GM19395 (cell line): ENCODE measurements at regions not wholly inside any gene's neighbourhood (a gene's known extent, or its start where the extent isn't known, plus 50 kb on each side); places are given as distances from the start of the nearest gene placed in this dataset.
"Not testable (repeated sequence)": the region's sequence is repeated elsewhere in the genome, so short reads cannot be mapped to it uniquely, and the experiment has no call there.

Experiments
- ATAC-seq: cut with Tn5 transposase; IDR thresholded peaks from one replicate; pipeline ENCODE4 v1.9.1; 2021; ENCODE audit warnings: mild to moderate bottlenecking, moderate library complexity; ENCODE audit not compliant: unreplicated experiment

DNA sequence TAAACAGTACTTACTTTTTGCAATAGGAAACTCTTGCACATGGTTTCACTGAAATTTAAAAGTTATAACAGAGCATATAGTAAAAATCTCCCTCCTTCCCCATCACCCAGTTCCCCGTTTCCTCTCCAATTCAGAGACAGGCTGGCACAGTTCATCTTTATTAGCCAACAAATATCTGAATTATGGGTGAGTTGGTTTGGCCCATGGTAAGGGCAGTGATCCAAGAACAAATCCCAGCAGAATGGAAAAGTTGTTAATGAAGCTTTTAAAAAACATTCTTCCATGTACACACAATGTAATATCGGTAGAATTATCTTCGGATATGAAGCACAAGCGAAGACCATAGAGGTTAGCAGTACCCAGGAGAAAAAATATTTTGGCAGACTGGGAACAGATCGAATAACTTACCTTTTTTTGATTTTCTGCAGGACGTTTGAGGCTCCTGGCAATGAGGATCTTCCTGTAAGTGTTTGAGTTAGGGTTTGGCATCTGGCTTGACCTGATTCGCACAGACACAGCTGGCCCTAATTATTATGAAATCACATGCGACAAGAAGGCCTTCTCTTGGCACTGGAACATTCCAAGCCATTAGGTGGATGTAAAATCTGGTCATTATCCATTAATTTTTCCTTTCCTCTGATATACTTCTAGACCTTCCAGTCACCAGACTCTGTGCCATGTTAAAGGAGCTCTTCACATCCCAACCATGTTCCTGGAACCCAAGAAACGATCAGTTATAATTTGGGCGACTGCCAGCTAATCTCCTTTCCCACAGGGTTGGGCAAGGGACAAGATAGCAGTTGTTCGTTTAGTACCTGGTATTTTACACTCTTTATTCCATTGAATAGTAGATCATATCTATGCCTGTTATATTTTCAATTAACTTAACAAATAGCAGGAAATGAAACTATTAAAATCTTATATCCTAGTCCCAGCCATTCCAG, 139.4 kb upstream of the TSC22D1 start:
- no peak for ATAC-seq

DNA sequence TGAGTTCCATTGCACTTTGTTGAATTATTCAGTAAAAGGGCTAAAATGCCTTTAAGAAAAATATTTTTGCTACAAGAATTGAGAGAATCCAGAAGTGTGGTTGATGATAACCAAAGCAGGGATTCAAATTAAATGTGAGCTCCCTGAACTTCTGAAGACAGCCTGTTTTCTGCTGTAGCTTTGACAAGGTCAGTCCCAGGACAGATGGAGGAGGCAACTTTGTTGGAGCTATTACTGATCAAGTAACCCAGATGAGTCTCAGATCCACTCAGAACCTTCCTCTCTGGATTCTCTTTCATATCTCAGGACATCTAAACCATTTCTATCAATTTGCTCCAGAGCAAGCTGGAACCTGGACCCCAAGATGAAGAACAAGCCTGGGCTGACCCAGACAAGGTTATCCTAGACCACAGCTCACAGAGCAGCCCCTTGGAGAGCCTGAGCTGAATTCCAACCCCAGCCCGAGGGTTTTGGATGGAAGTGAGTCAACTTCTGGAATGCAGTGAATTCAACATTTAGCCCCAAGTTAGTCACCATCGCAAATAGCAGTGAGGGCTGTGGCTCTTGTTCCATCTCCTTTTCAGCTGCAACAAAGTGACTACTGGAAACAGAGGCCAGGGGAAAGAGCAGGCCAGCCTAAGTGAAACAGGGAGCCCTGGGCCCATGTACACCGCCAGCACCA, 137.8 kb upstream of the TSC22D1 start:
- no peak for ATAC-seq

DNA sequence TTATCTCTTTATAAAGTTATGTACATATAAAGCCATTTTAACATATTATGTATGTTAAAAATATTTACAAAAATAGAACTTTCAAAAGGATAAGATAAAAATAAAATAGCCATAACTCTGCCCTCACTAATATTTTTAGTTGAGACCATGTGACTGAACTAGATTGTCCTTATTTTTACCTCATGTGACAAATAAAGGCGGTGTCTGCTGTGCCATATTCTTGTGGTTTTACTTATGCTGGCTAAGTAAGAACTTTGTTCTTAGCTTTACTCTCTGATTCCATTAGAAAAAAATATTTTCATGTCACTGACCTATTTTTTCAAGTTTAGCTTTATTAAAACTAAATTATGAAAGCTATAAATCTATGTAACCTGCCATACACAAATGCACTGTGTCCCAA, 135.6 kb upstream of the TSC22D1 start:
- ATAC-seq, result no peak

DNA sequence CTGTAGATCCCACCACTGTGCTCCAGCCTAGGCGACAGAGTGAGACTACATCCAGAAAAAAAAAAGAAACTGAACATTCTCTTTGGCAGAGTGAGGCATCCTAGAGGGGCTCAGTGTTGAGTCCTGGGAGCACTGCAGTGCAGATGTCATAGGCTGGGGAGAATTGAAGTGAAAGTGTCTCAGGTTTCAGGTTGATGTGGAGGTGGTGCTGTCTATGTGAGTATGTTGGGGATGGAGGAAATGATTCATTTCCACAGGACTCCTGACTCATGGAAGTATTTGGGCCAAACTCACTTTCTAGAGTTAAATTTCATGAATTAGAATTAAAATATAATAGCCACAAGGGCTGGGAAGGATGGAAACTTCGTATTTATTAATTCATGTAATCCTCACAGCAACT, 134.4 kb upstream of the TSC22D1 start:
- ATAC-seq, result no peak

DNA sequence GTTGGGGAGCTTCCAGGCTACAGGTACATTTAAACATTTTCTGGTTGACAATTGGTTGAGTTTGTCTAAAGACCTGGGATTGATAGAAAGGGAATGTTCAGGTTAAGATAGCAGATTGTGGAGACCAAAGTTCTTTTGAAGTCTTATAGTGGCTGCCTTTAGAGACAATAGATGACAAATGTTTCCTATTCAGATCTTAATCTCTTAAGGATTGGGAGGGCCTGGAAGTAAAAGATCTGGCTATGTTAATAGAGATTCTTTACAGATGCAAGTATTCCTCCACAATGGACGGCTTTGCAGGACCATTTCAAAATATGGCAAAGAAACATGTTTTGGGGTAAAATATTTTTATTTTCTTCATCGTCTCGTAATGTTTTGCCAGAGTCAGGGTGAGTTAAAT, 128.7 kb upstream of the TSC22D1 start:
- not testable (repeated sequence) for ATAC-seq

DNA sequence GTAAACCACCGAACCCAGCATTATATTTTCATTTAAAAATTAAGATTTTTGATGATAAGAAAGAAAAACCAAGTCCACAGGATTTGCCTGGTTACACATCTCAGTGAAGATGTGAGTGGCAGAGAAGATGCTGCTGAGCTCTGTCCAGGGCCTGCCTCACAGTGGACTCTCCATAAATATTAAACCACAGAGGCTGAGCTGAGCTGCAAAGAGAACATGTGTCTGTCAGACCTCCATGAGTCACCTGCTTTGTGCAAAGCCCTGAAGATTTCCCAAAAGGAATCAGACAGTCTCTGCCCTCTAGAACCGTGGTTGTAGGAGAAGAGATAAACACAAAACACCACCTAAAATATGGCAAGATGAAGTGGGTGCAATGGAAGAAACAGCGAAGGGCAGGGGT, 127.2 kb upstream of the TSC22D1 start:
- ATAC-seq, result no peak

DNA sequence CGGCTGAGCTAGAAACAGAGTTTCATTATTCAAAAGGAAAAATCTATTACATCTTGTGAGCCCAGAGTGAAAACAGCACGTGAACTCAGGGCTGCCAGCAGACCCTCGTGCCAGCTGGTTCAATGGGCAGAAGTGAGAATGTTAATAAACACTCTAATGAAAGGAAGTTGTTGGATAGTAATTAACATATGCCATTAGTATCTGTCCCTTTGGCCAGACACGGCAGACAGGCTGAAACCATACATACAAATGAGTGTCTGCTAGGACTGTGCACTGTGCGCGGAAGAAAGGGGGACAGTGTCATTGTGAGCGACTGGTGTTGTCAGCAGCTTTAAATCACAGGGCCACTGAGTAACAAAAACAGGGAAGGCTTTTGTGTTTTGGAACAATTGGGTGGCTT, 121.9 kb upstream of the TSC22D1 start:
- no peak for ATAC-seq

DNA sequence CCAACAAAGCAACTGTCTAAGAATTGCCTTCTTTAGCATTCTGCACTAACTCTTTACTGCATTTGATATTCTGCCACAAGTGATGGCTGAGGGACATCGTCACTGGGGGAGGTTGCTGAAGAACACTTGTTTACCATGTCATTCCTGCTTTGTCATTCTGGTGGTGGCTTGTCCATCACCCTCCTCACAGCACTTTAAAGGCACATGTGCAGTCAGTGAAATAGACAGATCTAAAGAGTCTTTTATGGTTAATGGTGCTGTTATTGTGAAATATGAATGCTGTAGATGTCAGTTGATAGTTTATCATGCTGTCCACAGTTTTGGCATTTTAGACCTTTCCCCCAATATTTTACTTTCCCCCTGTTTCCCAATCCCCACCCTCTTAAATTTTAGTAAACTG, 120.9 kb upstream of the TSC22D1 start:
- no peak for ATAC-seq

DNA sequence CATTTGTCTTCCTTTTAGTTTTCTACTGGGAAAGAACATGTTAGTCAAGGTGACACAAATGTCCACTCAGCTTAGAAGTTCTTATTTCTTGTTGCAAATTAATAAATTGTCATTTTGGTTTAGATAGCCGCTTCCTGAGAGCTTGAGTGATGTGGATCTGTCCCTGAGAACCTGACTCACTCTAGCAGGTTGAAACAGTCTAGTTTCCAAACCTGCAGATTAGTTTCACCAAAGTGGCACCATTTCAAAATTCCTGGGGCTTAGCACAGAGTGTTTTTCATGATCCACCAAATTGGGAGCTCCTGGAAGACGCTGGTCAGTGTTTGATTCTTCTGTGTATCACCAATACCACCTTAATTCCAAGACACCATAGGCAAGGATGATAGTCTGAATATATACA, 119.4 kb upstream of the TSC22D1 start:
- no peak for ATAC-seq

DNA sequence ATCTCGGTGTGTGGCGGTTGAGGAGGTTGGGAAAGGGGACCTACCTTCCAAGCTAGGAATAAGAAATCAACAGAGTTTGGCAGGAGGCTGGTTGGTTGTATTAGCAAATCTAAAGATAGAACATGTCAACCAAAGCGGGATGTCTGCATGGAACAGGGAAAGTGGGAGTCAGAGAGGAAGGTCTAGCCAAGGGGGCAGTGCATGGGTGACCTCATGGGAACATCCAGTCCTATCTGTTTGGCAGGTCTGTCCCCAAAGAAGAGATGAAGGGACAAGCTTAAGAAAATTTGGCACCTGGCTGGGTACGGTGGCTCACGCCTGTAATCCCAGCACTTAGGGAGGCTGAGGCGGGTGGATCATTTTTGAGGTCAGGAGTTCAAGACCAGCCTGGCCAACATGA, 118.7 kb upstream of the TSC22D1 start:
- no peak for ATAC-seq

DNA sequence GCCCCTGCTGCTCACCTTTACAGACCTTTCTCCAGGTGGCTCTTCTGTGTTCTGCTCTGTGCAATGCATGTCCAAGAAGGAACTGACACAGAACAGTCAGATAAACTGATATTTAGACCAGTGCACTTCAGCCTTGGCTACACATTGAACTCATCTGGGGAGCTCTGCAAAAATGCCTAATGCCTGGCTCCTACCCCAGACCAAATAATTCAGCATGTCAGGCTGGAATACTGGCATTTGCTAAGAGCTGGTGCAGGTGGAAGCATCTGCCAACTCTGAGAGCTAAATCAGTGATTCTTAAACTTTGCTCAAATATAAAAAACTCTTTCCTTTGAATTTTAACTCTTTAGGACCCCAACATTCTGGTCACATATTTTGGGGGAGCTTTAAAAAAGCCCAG, 118.2 kb upstream of the TSC22D1 start:
- no peak for ATAC-seq

DNA sequence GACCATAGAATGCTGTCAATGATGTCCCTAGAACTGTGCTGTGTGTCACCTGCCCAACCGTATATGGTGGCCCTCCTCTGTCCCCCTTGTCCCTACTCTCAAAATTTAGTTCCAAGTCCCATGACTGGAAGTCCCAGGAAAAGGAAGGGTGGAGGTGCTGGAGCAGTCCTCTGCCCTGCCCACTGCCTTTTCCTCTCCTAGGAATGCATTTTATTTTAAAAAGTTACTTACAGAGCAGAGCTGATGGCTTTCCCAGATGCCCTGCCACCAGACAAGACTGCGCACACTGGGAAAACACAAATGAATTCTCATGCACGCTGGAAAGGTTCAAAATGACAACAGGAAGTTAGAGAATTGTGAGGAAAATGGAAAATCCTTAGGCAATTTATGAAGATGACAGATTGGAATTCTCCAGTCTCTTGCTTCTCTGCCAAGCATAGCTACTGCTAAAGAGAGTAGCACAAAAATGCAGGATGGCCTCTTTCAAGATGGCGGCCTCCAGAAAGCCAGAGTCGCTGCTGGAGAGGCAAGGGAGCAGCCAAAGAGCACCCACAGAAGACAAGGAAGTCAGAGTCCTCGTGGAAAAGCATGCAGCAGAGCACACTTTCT, 117.1 kb upstream of the TSC22D1 start:
- ATAC-seq, result no peak

DNA sequence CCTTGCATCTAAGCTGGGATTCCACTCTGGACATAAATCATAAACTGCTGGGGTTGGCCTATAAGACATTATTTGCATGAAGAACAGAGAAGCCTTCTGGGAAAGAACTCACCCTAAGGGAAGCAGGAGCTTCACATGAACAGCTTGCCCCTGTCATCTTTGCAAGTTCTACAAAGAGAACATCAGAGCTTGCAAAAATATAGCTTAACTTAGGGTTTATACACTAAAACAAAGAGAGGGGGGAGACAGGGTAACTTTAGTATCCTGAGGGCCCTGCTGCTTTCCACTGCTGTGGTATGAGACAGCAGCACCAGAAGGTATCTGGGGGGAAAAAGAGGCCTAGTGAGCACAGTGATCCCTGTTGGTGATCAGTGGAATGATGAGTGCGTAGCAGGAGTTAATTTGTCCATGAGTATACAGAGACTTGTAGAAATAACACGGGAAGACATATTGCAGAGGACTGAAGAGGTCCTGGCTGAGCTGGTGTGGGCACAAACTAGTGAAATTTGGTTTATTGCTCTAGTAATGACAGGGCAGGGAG, 116.1 kb upstream of the TSC22D1 start:
- no peak for ATAC-seq

DNA sequence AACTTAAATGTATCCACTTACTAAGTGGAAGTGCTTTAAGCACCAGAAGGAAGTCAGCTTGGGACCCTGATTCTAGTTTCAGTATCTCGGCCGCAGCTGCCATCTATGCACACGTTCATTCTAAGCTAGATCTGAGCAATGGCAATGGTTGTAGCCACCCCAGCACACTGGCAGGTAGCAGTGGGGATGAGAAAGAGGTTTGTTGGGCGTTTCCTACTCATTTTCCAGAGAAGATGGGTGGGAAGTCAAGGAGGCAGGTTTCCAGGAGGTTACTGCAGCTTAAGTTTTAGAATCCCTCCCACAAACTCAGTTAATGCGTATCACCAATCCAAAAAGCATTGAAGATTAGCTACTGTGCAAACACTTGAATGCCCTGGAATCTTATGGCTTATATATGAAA, 114.2 kb upstream of the TSC22D1 start:
- ATAC-seq, result no peak

DNA sequence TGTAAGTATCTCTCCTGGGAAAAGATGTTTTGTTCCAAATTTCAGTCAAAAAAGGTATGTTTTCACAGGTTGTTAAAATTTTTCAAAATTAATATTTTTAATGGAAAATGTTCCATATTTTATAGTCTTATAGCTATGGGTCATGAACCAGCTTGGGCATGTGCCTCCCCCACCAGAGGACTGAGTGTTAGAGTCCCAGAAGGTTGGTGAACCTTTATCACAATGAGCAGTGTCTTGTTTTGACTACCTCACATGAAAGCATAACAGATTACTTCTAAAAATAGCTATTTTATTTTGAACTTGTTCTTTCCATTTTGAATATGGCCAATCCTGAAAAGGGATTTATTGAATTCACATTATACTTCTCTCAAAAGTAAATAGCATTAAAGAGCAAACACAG, 112.5 kb upstream of the TSC22D1 start:
- no peak for ATAC-seq

DNA sequence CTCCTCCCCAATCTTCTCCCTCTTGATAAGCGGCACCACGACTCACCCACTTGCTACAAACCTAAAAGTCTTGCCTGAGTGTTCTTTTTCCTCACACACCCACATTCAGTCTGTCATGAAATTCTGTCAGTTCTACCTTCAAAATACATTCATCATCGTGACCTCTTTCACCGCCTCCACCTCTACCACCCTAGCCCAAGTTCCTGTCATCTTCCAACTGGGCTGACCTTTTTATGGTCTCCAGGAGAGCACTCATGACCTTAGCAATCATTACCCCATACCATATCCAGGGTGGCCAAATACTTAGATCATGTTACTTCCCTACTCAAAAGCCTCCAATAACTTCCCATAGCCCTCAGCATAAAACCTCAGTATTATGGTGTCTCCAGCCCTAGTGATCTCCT, 110.4 kb upstream of the TSC22D1 start:
- no peak for ATAC-seq

DNA sequence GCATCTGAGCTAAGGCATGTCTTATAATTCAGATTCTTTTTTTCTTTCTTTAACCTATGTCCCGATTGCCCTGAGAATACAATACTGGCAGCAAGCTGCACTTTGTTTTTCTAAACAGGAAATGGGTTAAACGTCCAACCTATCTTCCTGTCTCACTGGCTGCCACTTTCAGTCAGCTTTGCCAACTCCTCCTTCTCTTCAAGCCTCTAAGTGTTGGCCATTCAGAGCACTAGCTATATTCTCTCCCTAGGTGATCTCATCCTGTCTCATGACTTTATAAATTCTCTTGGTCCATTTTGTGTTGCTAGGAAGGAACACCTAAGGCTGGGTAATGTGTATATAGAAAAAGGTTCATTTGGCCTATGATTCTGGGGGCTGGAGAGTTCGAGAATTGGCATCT, 109.5 kb upstream of the TSC22D1 start:
- ATAC-seq, result no peak

DNA sequence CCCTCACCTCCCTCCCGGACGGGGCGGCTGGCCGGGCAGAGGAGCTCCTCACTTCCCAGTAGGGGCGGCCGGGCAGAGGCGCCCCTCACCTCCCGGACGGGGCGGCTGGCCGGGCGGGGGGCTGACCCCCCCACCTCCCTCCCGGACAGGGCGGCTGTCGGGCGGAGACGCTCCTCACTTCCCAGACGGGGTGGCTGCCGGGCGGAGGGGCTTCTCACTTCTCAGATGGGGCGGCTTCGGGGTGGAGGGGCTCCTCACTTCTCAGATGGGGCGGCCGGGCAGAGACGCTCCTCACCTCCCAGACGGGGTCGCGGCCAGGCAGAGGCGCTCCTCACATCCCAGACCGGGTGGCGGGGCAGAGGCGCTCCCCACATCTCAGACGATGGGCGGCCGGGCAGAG, 106.3 kb upstream of the TSC22D1 start:
- ATAC-seq, result not testable (repeated sequence)

DNA sequence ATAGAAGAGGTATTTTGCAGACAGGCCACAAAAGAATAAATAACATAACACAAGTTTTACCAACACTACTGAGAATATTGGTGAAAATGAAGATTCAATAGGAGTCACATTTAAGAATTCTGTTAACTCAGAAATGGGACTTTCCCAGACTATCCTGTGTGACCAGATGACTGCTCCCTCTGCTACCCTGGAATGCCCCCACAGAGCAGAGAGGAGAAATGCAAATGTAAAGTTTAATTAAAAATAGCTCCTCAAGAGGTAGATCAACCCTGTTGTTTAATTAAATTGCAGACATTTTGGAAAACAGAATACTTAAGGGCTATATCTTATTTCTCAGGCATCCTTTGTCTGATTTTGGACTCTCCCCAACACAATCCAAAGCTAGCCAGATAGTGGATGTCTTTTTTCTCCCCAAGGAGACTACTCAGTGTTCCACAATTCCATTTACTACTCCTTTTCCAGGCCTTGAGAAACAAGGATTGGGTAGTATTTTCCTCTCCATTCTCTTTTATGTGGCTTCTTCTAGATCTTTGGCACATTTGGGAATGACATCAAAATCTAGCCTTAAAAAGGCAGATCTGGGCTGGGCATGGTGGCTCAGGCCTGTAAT, 104.7 kb upstream of the TSC22D1 start:
- ATAC-seq, result no peak

DNA sequence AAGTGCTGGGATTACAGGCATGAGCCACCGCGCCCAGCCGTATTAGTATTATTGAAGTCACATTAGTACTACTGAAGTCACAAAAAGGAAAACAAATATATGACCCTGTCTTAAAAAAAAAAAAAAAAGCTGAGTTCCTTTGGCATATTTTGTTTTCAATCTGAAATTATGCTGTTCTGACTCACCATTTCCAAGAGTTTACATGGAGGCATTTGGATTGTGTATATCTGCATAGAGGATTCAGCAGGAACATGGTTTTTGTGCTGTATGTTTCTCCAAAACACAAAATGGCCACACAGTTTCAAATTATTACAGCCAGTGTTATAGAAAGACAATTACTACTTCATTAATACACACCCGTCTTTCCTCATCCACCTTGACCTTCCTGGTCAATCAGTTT, 103.5 kb upstream of the TSC22D1 start:
- no peak for ATAC-seq

DNA sequence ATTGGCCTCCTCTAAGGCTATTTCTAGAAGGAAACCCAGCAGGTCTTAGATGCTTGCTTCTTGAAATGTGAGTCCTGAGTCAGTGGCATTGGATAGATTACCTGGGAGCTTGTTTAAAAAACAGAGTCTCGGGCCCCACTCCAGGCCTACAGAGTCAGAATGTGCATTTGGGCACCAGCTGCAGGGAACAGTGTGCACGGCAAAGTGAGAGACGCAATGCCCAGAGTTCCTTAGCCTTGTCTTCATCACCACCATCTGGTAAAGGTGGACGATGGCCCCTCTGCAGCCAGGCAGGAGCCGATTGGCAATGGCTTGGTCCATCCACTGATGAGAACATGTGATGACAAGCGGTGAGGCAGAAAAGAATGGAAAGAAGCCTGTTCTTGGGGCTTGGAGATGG, 102.1 kb upstream of the TSC22D1 start:
- no peak for ATAC-seq
